Type B pancreatic cell (in vitro differentiated cells): ENCODE measurements at regions not wholly inside any gene's neighbourhood (a gene's known extent, or its start where the extent isn't known, plus 50 kb on each side); places are given as distances from the start of the nearest gene placed in this dataset.
A peak's percentile ranks its signal among the peaks of the same experiment; 100 is the strongest.

ENCODE experiments used
- DNase-seq: peaks from one replicate; pipeline ENCODE4 v3.0.0; 2021; ENCODE audit warnings: mixed read lengths; ENCODE audit not compliant: unreplicated experiment; ENCODE audit errors: extremely low spot score
- H3K27ac Mint-ChIP-seq: 2 replicates; pipeline ENCODE4 v1.8.0; 2021; ENCODE audit warnings: mild to moderate bottlenecking, mixed read lengths
- H3K27me3 Mint-ChIP-seq: 2 replicates; pipeline ENCODE4 v1.8.0; 2021; ENCODE audit warnings: mixed read lengths
- H3K36me3 Mint-ChIP-seq: 2 replicates; pipeline ENCODE4 v1.8.0; 2021; ENCODE audit warnings: mixed read lengths
- H3K4me1 Mint-ChIP-seq: one replicate; pipeline ENCODE4 v1.8.0; 2021; ENCODE audit warnings: mixed read lengths; ENCODE audit not compliant: unreplicated experiment
- H3K4me3 Mint-ChIP-seq: 2 replicates; pipeline ENCODE4 v1.8.0; 2021; ENCODE audit warnings: mild to moderate bottlenecking, mixed read lengths
- H3K9me3 Mint-ChIP-seq: 2 replicates; pipeline ENCODE4 v1.8.0; 2021; ENCODE audit warnings: mixed read lengths
- CTCF ChIP-seq: fragments of 200-600 bp; sonication (generic); conservative IDR thresholded peaks from 2 replicates; pipeline ENCODE4 v1.5.0; 2021; ENCODE audit warnings: antibody characterized with exemption, mild to moderate bottlenecking

- Mint-ChIP-seq H3K27me3 (peaks cover 12% of the 10 kb centered on the region), H3K36me3 (no peaks in the 10 kb centered on the region), H3K4me3 (no peak overlapping the region), H3K27ac (no peak overlapping the region), H3K9me3 (no peaks in the 10 kb centered on the region), H3K4me1 (peaks cover 3% of the 10 kb centered on the region)
- no peak for TF ChIP-seq CTCF
- no peak for DNase-seq
These were observed 124.7 kb upstream of the NAV2 start for GRCh38 chr11:19587979-19588378.

GRCh38 chr11:19580646-19581045 is 132.0 kb upstream of the NAV2 start:
- H3K4me1 Mint-ChIP-seq = peaks cover 28% of the 10 kb centered on the region
- no peak for DNase-seq
- no peaks in the 10 kb centered on the region for H3K36me3 Mint-ChIP-seq
- no peaks in the 10 kb centered on the region for H3K9me3 Mint-ChIP-seq
- peaks cover 5% of the 10 kb centered on the region for H3K27me3 Mint-ChIP-seq
- no peak overlapping the region for H3K4me3 Mint-ChIP-seq
- no peak for TF ChIP-seq CTCF
- no peak overlapping the region for H3K27ac Mint-ChIP-seq

GRCh38 chr11:19579957-19580356 is 132.7 kb upstream of the NAV2 start:
- Mint-ChIP-seq H3K36me3 (no peaks in the 10 kb centered on the region), H3K27ac (no peak overlapping the region), H3K4me3 (no peak overlapping the region), H3K27me3 (peaks cover 6% of the 10 kb centered on the region), H3K9me3 (no peaks in the 10 kb centered on the region), H3K4me1 (peaks cover 28% of the 10 kb centered on the region)
- no peak for DNase-seq
- no peak for TF ChIP-seq CTCF

DNA sequence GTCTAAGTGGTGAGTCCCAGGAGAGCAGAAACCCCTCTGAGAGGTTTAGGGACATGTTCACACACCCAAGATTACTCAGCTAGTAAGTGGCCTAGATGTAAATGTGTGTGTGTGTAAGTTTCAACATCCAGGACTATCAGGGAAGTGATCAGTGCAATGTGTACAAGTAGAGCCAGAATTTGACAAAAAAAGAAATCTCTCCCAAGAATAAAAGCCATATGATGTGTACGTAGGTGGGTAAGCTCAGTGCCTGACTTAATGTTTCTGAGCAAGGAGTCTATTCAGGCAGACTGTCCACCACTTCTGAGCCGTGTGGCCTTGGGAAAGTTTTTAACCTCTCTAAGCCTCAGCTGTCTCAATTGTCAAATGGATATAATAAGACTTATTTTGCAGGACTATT is 133.8 kb upstream of the NAV2 start:
- H3K36me3 Mint-ChIP-seq = no peaks in the 10 kb centered on the region
- H3K27ac Mint-ChIP-seq = no peak overlapping the region
- no peak overlapping the region for H3K4me3 Mint-ChIP-seq

GRCh38 chr11:19577976-19578619 is 134.5 kb upstream of the NAV2 start:
- no peaks in the 10 kb centered on the region for H3K36me3 Mint-ChIP-seq
- no peaks in the 10 kb centered on the region for H3K9me3 Mint-ChIP-seq
- no peak for DNase-seq
- TF ChIP-seq CTCF = no peak
- H3K4me3 Mint-ChIP-seq = no peak overlapping the region
- H3K27ac Mint-ChIP-seq = peak overlapping the region; percentile 41
- peaks cover 3% of the 10 kb centered on the region for H3K27me3 Mint-ChIP-seq
- peaks cover 28% of the 10 kb centered on the region for H3K4me1 Mint-ChIP-seq

More for the DNA sequence above, 133.8 kb upstream of the NAV2 start:
- Mint-ChIP-seq H3K9me3 (no peaks in the 10 kb centered on the region), H3K27me3 (peaks cover 3% of the 10 kb centered on the region), H3K4me1 (peaks cover 28% of the 10 kb centered on the region)
- no peak for DNase-seq
- TF ChIP-seq CTCF = no peak
